ENCODE measurements at regions not wholly inside any gene's neighbourhood (a gene's known extent, or its start where the extent isn't known, plus 50 kb on each side); places are given as distances from the start of the nearest gene placed in this dataset.

GRCh38 chr10:64732372-64732957 is 1211.3 kb downstream of the REEP3 start:
- TF ChIP-seq EZH2phosphoT487 (IDR thresholded peaks at IDR 0.05; ENCODE audit: low read length) (no peak), CTCF (IDR thresholded peaks at IDR 0.05; ENCODE audit: low read length) (no peak), EZH2 (optimal IDR thresholded peaks at IDR 0.05; ENCODE audit: low read depth, low read length) (no peak)

All from MM.1S (cell line).